Superior temporal gyrus (tissue), 1 donor: ENCODE measurements at regions not wholly inside any gene's neighbourhood (a gene's known extent, or its start where the extent isn't known, plus 50 kb on each side); places are given as distances from the start of the nearest gene placed in this dataset.
A peak's percentile ranks its signal among the peaks of the same experiment; 100 is the strongest.
"Not testable (repeated sequence)": the region's sequence is repeated elsewhere in the genome, so short reads cannot be mapped to it uniquely, and the experiment has no call there.

Experiments
- DNase-seq: peaks from one replicate; pipeline ENCODE4 v3.0.0-alpha.2; 2016; ENCODE audit errors: extremely low spot score

DNA sequence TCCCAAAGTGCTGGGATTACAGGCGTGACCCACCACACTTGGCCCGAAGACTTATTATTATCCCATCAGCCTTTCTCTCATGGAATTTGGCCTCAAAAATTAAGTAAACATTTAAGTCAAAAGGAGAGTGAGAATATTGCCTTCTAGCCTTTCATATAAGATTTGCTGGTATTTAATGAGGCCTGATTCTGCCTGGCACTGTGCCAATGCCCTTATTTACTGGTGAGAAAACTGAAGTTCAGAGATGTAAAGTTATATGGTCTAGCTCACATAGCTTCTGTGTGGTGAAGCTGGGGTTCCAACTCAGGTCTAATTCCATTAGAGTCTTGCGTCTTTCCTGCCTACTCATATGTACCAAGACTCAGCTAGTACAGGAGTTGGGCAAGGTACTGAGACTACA, 260.2 kb downstream of the SDHAF3 start:
- no peak for DNase-seq

DNA sequence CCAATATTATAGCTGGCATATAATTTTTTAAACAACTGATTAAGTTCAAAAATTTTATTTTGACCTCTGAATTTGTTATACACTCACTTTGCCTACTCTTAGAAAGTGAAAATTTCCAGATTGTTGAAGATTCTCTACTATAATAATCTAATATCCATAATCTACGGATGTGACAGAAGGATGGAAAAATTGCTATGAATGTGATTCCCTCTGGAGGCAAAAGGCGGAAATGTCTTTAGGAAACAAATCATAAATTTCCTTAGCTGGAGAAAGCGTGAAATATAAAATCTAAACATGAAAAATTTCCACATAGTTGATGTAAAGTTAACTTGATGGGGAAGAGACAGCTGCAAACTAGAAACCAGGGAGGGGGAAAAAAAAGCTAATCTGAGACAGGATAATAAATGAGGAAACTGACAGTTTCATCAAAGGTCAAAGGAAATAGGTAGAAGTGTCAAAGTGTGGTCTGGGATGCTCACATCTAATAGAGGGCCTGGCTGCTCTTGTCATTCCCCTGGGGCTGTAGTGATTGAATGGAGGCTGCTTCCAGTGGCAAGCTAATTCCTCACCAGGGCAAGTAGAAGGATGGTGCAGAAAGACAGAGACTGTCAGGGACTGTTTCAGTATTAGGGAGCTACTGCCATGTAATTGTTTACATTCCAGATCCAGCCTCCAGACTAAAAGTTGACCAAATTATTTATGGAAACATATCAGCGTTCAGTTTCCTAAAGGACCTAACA, 264.5 kb downstream of the SDHAF3 start:
- no peak for DNase-seq

DNA sequence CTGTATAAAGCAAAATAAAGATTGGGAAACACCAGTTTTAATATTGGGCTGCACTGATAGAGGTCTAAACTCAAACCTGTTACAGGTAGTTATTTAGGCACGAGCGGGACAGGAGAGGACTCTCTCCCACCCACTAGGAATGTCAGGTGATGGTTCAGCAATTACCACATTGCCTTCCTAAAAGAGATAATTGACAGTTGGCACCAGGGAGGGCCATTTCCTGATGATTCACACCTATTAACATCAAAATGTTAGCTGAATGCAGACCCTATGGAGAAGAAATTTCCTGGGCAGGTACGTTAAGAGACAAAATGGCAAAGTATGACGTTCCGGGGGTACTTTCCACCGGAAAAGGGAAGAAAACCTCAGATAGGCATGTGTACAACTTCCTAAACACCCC, 272.6 kb downstream of the SDHAF3 start:
- DNase-seq, result no peak

DNA sequence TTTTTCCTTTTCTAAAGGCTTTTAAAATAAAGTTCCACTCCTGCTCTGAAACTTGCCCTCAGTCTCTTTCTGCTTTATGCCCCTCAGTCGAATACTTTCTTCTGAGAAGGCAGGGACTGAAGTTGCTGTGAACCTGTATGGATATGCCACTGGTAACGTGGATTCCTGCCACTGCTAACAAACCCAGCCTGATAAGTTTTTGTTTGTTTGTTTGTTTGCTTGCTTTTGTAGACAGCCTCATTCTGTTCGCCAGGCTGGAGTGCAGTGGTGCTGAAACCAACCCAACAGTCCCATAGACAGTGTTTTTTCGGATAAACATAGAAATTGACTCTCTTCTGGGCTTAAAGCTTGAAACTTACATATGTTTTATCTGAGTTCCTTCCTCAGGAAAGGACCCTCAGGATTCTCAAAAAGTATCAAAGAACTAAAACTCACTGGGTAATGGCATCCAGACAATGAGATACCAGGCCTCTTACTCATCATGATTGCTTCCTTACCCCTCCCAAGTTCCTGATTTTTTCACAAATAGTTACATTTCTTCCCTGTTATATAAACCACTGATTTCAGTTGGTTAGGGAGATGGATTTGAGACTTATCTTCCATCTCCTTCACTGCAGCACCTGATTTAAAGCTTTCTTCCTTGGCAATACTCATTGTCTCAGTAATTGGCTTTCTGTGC, 273.6 kb downstream of the SDHAF3 start:
- DNase-seq, result no peak

DNA sequence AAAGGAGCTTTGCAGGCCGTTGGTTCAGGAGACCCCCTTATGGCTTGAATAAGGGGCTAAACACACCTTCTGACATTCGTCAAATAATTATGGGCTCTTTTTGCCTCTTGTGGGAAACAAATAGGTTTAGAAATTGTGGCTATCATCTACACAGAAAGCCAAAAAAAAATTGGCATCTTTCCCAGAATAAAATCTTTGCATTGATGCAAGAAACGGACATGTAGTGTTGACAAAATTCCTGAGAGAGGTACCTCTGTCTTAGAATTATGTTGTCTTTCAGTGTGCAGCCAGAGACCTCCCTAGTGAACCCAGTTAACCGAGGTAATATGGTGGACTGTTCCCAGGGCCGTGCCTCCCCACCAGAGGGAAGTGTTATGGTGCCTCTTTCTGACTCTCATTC, 283.9 kb downstream of the SDHAF3 start:
- no peak for DNase-seq

DNA sequence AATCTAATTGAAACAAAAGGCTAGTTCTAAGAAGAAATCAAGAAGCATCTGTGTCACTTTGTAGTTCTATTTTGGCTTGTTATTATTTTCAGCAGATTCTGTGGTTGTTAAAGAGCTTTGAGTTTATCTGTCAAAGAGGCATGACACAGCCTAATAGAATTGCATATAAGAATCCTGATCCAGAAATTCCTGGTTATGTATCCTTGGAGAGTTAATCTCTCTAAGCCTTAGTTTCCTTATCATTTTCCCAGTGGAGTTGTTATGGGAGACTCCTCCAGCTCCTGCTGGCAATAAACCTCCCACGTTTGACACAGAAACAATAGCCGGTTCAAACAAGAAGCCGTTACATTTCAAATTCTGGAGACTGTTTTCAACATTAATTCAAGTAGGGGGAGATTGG, 288.3 kb downstream of the SDHAF3 start:
- DNase-seq, result no peak

DNA sequence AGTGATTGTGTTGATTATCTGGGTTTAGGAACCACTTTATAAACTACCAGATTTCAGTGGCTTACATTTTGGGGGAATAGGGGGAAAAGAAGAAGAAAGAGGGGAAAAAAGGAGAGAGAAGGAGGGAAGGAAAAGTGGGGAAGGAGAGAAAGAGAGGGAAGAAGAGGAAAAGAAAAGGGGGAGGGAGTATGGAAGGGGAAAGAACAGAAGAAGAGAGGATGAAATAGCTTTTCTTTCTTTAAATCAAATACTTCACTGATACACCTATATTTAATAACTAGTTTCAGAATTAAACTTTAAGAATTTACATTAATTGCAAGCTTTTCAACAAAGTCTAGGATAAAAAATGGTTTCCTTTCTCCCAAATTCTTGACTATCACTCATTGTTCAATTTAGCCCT, 289.6 kb downstream of the SDHAF3 start:
- no peak for DNase-seq

DNA sequence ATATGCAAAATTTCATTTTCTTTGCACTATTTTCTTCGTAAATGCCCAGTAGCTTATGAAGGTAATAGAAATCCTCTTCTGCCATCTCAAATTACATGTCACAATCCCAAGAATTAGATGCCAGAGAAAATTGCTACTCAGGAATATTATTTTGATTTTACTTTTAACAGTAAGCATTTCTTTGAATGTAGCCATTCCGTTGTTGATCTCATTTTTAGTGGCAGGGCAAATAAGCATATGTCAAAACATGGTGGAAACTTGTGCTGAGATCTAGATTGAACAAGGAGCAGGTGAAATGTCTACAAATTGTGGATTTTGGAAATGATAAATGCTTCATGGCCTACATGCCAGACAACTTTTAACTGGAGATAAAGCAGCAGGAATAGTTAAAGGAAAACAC, 291.8 kb downstream of the SDHAF3 start:
- no peak for DNase-seq

DNA sequence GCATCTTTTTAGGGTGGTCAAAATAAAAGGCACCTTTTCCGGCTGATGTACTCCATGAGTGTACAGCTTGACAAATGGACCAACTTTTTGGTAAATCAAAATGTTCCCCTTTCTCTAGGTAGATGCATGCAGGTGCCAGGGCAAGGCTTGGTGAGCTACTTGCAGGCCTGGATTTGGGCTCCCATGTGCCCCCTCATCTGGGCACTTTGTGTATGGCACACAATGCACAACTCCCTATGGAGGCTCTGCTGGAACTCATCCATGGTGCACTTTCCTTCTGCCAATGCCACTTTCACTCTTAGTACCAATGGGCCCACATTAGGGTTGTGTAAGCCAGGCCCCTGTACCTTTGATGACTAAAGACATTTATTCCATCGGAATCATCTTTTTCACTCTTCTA, 300.8 kb downstream of the SDHAF3 start:
- no peak for DNase-seq

DNA sequence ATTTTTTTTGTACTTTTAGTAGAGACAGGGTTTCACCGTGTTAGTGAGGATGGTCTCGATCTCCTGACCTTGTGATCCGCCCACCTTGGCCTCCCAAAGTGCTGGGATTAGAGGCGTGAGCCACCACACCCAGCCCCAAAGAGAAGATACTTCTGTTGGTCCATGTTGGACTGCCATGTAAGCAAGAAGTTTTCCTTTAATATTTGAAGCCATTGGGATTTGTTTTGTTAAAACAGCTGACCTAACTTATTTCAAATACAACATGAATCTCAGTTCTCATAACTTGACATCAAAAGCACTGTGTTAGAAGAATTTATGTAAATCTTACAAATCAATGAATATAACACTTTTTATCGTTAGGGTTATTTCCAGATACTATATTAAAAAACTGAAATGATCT, 302.4 kb downstream of the SDHAF3 start:
- DNase-seq, result no peak

DNA sequence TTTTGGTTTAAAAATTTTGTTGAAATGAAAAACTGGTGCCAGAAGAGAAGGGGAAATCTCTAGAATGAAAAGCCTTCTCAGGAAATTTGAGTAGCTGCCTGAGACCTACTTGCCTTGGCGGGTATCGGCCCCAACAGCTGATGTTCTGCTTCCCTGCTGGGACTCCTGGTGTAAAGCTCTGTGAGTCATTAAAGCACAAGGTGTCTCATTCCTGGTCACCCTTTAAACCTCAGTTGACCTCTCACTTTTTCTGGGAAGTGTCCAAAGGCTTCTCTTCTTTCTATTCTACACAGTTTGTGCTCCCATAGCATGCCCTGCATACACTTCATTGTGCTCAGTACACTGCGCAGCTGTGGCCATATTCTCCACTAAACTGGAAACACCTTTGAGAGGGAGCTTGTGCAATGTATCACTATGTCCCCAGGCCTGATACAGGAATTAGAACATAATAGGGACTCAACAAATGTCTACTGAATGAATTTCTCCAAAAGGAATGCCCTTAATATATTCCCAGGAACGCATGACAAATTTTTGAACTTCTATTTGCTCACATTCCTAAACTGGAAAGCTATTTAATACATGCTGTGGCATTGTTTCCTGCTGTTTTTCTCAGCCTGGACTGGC, 303.9 kb downstream of the SDHAF3 start:
- no peak for DNase-seq

DNA sequence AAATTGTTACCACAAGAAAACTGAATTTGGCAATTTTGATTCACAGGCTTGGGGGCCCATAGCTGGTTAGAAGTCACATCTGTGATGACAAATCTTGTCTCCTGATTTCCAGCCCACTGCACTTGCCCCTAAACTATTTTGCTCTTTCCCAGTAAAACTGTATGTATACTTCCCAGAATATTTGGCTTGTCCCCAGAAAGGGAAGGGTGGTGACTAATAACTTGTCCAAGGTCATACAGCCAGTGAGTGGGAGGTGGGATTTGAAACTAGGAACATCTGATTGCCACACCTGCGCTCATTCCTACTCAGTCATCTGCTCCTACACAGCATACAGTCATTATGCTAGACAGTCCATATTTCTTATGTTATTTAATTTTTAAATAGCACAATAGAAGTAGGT, 304.5 kb downstream of the SDHAF3 start:
- DNase-seq, result no peak

DNA sequence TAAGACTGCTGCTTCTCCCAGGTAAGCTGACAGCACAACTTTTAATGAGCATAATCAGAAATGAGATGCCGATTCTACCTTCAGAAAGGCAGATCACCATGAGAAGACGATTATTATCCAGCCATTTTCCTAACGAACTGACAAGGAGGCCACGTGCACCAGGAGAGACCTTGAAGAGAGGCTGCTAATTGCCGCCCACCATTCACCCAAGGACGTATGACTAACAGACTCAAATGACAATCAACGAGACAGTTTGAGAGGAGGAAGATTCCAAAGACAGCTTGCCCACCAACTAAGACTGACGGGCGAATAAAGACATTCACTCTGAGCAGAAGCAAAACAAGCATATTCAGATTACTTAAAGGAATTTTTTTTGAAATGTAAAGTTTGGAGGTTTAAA, 301.9 kb upstream of the TAC1 start:
- DNase-seq, result no peak

DNA sequence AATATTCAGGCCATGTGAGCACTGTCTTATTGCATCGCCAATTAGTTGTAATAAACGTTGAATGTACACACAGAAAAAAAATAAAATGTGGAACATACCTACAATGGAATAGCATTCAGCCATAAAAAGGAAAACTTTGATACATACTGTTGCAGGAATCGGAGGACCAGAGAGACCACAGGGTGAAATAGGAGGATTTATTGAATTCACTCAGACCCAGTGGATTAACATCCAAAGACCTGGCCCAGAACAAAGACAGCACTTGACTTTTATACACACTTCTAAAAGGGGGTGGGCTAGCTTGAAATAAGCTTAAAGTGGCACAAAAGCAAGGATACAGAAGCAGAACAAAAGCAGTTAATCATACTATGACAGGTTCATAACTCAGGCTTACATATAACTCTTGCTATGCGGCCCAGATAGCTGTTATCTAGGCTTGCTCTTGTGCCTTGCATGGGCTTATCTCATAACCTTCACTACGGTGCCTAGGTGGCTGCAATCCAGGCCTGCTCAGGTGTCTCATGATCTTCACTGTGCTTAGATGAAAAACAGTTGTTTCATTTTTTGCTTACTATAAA, 292.2 kb upstream of the TAC1 start:
- no peak for DNase-seq

DNA sequence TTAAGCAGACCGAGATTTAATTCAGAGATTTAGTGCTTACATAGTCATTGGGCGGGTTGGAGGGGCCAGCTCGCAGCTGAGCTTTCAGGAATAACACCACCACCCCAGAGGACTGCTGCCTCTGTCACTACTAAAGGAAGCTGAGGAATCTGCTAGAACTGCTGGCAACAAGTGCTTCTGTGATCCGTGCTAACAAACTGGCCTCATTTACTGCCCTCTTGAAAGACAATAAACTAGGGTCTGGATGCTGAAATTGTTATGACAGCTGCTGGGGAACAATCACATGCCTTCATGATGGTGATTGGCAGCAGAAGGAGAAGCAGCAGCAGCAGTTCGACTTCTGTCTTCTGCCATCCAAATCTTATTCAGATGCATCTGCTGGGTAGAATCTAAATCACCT, 285.5 kb upstream of the TAC1 start:
- peak; percentile 23 for DNase-seq

DNA sequence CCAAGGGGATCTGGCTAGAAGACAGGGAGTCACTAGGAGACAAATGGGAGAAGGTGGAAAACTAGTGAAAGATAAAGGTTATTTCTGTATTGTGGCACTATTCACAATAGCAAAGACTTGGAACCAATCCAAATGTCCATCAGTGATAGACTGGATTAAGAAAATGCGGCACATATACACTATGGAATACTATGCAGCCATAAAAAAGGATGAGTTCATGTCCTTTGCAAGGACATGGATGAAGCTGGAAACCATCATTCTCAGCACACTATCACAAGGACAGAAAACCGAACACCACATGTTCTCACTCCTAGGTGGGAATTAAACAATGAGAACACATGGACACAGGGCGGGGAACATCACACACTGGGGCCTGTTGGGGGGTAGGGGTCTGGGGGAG, 282.4 kb upstream of the TAC1 start:
- not testable (repeated sequence) for DNase-seq

DNA sequence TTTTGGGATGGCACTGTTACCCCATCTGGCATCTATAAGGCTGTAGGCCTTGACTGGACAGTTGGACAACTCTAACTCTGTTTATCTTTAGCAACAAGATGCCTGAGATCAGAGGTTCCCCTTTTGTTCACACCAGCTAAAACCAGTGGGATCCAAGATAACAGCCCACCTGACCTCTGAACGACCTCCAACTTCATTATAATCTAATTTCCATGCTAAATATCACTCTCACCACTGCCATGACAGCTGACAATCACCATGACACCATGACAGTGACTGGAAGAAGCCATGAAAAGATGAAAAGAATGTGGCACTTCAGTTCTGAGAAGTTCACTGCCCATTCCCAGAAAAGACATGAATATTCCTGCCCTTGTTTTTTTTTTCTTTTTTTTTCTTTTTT, 281.4 kb upstream of the TAC1 start:
- DNase-seq, result no peak

DNA sequence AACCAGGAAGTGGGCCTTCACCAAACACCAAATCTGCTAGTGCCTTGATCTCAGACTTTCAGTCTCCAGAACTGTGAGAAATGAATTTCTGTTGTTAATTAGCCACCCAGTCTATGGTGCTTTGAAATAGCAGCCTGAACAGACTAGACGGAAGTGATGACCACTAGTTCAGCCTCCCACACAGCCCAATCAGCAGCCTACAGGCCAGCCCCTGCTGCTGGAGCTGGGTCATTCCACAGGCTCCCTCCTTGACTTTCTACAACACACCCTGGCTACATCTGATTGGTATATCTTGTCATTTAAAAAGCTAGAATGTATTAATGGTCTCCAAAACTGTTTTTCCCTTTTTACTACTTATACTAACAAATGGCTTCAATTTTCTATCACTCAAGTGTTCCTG, 277.2 kb upstream of the TAC1 start:
- no peak for DNase-seq

DNA sequence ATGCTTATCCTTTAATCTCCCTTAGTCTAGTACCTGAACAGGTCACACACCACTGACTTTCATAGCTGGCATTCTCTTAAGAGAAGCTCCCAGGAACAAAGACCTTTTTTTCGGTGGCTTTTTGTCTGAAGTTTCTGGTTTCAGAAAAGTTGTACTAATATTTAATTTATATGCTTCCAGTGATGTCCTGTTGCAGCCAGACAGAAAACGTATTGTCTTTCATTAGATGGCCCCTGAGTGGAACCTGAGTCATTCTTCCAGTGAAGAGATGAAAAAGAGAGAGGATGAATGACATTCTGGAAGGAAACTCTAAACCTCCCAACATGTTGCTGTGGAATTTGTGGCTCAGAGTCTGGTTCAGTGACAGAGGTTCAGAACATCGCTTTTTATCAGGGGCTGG, 274.8 kb upstream of the TAC1 start:
- DNase-seq, result no peak

DNA sequence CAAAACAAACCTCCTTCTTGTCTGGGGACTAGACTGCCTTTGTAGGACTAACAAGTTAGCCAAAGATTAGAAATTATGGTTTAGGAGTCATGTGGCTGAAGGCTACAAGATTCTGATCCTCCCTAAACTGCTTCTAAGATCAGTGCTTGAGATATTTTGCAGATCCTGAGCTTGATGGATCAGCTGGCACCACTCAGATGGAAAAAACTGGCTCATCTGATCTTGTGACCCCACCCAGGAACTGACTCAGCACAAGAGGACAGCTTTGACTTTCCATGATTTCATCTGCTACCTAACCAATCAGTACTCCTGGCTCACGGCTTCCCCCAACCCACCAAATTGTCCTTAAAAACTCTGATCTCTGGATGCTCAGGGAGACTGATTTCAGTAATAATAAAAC, 271.5 kb upstream of the TAC1 start:
- DNase-seq, result no peak

DNA sequence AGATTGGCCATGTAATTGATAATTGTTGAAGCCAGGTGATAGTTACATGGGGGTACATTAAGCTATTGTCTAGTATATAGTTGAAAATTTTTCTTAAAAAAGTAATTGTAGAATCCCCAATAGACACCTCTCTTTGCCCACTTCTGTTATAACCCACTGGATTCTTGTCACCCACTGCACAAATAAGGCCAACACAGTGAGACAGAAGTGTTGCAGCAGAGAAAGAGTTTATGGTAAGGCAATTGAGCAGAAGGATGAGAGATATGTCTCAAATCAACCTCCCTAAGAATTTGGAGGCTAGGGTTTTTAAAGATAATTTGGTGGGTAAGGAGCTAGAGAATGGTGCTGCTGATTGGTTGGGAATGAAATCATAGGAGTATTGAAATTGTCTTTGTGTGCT, 270.3 kb upstream of the TAC1 start:
- DNase-seq, result no peak

DNA sequence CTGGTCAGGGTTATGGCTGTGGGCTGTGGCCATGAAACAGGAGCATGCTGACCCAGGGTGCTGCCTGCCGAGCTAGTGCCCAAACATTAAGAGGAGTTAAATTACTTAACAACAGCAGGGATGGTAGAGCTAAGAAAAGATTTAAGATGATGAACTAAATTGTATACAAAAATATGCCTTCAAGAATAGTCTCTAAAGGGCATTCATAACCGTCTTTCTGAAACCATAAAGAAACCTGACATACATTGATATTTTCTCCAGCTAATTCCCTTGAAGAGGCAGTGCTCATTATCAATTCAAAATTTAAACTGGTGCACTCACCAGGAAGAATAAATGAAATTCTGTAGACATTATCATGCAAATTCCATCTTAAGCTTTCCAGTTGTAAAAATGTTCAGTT, 265.8 kb upstream of the TAC1 start:
- no peak for DNase-seq
